ENCODE measurements at regions not wholly inside any gene's neighbourhood (a gene's known extent, or its start where the extent isn't known, plus 50 kb on each side); places are given as distances from the start of the nearest gene placed in this dataset.

DNA sequence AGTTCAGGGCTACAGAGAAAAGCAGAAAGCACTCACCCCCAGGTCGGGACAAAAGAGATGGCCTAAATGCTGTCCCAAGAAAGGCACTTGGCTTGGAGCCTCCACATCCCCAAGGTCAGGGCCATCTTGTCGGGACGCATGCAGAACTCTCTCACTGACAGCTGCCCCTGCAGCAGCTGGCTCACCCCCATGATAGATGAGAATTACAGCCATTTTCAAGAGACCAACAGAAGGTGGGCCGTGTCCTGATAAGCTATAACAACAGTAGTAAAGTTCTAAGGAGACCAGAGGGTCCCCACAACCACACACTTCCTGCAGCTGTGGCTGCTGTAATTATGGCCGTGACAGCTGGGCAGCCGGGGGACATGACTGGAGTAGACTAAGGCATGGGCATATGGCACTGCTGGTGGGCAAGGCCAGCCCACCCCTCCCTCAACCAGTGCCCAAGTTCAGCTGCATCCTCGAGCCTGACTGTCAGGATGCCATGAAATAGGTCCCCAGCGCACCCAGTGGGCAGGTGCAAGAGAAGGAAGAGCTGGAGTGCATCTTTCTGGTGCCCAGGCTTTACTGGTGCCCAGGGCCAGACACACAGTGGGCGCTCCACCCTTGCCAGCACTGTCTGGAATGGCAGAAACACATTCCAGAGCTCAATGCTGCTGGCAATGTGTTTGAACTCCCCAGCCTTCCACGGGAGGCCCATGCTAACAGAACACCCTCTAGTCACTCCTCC is 436.7 kb upstream of the ZNF507 start:
- DNase-seq (ENCODE audit: extremely low read depth, low read depth): no peak

DNA sequence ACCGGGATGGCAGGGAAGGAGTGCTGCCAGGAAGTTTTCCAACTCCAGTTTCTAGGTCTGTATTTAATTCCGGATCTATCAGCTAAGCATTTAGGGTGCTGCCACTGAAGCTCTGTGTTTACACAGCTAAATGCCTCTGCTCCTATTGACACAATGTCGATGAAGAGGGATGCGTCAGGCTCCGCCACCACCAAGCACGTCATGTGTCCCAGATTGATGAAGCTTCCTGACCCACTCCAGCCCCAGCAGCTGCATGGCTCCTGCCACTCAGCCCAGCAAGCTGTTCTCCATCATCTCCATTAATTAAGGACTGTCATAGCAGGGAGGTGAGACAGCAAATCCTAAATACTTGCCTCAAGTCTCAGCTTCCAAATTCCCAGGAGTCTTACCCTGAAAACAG is 435.2 kb upstream of the ZNF507 start:
- DNase-seq (ENCODE audit: extremely low read depth, low read depth): no peak

DNA sequence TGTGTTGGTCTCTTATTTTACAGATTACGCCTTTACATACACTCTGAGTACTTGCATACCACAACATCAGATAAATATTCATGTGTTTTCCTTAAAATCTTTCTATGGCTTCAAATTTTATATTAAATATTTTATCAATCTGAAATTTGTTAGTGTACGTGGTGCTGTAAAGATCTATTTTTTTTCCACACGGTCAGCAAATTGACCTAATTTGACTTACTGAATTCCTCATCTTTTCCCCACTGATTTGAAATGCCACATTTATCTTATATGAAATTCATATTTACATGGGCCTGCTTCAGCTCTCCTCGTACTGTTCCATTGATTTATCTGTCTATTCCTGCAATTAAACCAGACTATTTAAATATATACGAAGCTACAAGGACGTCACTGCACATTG is 433.8 kb upstream of the ZNF507 start:
- DNase-seq (ENCODE audit: extremely low read depth, low read depth): no peak

DNA sequence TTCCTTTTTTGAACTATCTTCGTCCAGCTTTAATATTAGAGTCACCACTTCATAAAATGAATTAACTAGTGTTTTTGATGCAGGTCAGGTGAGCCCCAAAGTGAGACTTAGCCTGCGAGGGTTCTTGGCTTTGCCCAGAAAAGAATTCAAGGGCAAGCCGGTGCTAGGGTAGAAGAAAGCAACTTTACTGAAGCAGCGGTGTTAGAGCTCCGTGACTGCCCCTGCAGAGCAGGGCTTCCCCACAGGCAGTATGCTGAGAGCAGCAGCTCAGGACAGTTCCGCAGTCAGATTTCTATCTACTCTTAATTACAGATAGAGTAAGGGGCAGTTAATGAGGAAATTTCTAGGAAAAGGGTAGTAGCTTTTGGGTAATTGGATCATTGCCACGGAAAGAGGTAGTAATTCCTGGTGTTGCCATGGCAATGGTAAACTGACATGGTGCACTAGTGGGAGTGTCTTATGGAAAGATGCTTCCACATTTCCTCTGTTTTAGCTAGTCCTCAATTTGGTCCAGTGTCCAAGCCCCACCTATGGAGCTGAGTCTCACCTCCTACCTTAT is 432.2 kb upstream of the ZNF507 start:
- no peak for DNase-seq (ENCODE audit: extremely low read depth, low read depth)

DNA sequence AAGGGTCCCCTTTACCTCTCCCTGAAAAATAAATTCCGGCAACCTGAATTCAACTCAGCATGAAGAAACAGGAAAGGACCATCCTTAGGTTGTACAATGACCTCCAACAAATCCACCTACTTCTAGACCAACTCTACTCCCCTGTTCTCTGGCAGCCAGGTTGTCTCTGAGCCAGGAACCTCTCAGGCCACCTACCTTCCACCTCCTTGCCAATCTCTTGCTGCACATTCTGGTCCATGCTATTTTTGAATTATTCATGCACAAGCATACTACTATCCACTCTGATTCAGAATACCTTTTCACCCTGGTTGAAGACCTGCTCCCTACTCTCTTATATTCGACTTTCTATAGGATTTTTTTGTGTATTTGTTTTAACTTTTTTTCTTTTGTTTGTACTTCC is 415.0 kb upstream of the ZNF507 start:
- no peak for DNase-seq (ENCODE audit: extremely low read depth, low read depth)

DNA sequence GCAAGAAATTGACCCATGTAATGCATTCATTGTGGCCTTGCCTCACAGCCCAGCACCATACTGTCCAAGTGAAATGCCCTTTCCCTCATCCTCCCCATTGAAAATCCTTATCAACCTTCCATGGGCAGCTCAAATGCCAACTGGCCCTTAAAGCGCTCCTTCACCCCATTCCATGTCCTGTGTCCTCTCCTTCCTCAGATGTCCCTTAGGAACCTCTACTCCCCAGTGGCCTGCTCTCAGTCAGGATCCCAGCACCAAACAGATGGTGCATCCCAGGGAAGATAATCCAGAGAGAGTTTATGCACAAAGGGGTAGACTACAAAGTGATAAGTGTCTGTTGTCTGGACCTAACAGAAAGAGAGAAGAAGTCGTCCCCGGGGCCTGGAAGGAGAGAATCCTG is 407.4 kb upstream of the ZNF507 start:
- no peak for DNase-seq (ENCODE audit: extremely low read depth, low read depth)

DNA sequence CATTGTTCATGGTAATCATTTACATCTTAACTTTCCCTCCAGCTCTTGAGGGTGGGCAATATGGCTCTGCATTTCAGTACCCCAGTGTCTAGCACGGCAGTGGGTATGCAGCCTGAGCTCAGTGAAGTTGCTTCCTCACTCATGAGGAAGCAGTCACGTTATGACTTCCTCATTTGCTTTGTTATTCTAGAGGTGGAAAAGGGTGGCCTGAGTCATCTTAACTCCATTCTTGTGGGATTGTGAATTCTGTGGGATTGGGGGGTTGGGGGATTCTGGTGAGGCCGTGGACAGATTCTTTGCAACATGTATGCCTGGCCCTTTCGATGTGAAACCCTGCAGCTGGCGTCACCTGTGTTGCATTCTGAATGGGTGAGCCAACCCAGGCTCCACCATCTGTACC is 406.7 kb upstream of the ZNF507 start:
- DNase-seq (ENCODE audit: extremely low read depth, low read depth): no peak

DNA sequence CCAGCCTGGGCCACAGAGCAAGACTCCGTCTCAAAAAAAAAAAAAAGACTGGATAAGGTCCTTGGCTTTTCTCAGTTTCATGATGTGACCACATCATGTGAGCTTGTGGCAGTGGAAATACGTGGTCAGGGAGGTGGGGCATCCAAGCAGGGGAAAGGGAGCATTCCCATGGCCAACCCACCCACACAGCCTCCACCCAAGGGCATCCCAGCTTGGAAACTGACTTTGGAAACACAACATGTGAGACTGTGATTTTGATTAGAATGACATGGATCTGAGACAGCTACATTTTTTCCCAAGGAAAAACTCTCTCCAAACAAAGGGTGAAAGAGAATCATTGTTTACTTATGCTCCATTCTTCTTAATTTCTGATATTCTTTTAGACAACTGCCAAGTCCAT is 405.0 kb upstream of the ZNF507 start:
- no peak for DNase-seq (ENCODE audit: extremely low read depth, low read depth)

DNA sequence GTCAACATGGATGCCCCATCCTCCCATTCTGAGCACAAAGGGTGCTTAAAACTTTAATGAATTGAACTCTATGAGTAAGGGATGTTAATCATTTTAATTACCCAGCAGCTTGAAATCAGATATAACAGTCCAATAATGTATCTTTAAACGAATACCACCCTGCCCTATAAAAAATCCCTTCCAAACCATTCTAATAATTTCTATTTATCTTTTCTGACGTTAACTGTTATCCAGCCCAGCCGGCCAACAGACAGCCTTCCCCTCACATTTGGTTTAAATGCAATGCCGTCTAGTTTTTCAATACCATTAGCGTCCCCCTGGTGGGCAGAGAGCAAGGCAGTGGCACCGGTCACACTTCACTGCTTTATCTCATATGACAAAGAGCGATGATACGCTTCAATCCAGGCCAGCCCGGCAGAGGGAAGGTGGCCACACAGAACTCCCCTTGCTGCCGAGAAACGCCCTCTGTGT is 402.2 kb upstream of the ZNF507 start:
- no peak for DNase-seq (ENCODE audit: extremely low read depth, low read depth)

DNA sequence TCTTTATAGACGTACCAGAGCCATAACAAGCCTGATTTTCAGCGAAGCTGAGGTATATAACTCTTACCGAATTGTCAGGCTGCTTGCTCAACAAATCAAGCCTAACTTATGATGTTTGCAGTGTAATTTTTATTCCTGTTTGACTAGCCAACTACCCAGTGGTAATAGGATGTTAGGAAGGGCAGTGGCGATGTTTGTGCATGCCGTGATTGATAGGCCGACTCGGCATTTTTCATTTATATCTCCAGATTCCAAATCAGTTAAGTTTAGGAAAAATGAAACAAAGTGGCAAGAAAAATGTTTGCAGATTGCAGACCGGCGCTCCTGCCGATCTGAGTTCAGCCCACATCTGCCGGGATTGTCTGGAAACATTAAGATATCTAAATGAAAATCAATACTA is 401.6 kb upstream of the ZNF507 start:
- no peak for DNase-seq (ENCODE audit: extremely low read depth, low read depth)

DNA sequence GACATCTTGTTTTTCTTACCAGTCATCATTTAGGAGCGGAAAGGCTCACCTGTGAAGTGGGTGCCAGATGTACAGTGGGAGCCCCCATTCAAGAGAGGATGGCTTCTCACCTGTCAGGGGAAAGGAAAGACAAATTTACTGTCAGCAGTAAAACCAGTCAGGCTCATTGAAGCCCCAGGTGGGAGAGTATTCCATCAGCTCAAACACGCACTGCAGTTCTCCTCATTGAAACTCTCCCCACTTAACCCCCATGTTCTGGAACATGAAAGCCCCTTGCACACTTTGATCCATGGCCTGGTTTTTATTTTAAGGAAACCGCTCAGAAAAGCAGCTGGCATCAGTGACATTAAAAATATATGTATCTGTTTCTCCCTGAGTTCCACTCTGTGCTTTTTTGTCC is 401.1 kb upstream of the ZNF507 start:
- DNase-seq (ENCODE audit: extremely low read depth, low read depth): no peak

DNA sequence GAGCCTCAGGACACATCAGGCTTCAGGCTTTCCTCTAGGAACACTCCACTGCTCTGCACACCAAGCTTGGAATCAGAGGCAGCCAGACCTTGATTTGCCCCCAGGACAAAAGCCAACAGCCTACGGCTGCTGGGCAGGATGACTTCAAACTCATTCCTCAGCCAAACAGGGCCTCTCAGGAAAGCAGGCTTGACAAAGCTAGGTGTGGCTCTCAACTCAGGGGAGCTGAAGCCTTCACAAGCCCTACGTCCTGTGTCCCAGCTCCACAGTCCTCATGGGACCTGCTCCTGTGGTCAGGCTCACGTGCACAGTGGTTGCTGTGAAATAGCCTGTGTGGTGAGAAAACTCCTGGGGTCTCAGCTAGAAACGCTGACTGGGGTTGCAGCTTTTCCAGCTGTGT is 398.9 kb upstream of the ZNF507 start:
- DNase-seq (ENCODE audit: extremely low read depth, low read depth): no peak

DNA sequence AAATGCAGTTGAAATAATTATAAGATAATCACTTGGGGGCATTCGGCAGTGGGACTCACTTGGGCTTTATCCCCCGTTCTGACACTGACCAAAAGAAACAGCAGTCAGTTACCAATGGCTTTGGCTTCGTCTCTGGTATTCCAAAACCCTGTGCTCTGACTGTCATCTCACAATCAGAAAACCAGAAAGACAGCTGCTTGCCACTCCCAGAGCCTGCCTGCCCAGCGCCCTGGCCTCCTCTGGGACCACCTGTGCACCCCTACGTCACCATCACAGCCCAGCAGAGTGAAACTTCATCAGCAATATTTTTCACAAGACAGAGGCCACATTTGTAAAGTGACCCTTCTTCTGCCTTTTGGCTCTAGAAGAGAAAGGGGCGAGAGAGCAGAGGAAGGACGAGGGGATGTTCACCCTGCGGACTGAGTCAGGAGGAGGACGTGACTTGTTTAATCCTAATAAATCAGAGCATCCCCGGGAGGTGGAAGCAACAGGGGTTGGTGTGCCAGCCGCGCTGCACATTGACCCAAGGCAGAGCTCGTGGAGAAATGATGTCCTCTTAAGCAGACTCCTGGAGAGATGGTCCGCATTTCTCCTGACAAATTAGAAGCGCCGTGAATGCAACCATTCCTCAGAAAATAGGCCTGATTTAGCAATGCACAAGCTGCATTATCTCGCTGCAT is 397.8 kb upstream of the ZNF507 start:
- DNase-seq (ENCODE audit: extremely low read depth, low read depth): no peak

DNA sequence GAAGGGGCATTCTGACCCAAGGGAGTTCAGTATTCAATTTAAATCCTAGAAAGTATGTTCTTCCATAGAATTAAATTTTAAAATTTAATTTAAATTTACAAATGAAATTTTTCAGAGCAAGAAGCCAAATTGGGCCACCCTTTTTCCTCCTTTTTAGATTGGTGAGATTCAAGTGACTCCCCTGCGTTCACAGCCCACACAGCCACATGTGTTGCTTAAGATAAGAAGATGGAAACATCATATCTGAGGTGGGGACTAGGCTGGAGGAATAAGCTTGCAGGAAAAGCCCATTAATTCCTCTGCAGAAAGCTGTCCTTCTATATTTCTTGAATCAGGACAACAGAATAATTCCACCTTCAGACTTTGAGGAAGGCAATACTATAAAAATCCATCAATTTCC is 392.7 kb upstream of the ZNF507 start:
- DNase-seq (ENCODE audit: extremely low read depth, low read depth): no peak

DNA sequence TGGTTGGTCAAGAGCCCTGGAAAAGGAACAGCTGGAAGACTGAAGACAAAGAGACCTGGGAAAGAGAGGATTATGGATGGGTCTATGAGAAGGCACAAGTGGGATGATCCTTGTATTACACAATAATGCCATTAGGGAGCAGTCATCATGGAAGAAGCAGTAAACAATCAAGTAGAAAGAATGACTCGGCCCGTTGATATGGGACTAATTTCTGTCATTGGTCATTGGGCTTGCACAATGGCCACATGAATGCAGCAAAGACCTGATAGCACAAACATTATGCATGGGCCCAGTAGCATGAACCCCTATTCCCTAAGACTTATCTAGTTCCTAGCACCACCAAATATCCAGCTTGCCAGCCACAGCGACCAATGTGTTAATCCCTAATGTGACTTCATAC is 390.3 kb upstream of the ZNF507 start:
- DNase-seq (ENCODE audit: extremely low read depth, low read depth): no peak

DNA sequence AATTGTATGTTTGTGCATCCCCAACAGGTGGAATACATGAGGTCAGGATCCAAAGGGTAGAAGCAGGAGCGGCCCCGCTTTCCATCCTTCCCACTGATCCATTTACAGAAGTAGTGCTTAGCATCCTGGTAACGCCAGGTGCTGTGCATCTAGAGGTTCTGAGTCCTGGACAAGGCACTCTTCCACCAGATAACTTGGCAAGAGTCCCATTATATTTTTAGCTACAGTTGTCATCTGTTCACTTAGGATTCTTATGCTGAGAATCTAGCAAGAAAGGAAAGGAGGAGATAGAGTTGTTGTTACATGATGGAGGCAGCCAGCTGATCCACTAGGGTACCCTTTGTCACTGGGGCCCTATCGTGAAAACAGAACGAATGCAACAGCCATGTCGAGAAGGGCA is 389.5 kb upstream of the ZNF507 start:
- DNase-seq (ENCODE audit: extremely low read depth, low read depth): no peak

DNA sequence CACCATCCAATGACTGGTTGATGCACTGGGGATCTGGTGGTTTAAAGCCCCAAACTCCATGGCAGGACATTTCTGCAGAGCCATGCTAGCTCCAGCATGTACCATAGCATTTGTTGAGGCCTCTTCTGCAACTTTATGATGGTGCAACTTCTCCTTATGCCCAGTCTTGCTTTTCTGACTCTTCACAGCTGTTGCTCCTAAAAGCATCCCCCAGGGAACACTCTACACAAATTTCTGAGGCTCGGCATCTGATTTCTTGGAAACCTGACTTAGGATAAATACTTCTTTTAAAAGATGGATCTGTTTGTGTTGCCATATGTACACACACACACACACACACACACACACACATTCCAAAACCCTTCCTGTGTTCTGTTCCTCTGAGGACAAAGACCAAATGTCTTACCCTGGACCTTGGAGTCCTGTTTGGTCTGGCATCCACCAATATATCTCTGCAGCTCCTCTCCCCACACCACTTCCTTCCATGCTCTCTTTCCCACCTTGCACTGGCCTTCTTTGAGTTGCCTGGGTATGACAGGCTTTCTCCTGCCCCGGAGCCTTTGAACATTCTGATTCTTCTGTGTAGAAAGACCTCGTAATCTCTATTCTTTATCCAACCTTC is 388.5 kb upstream of the ZNF507 start:
- no peak for DNase-seq (ENCODE audit: extremely low read depth, low read depth)

DNA sequence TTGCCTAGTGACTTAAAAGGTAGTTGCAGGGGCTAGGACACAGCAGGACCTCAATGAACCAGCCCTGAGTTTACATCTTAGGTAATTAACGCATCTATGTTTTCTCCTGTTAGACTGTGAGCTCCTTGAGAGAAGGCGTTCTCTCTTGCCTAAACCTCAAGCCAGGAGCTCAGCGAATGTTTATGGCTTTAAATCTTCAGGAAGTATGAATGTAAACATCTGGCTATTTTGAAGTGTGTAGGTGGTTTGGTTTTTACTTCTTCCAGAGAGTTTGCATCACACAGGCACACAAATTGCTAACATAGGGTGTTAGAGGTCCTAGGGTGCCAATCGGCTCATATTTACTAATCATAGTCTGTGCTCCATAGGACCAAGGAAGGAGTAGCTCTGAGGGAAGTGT is 387.7 kb upstream of the ZNF507 start:
- no peak for DNase-seq (ENCODE audit: extremely low read depth, low read depth)

DNA sequence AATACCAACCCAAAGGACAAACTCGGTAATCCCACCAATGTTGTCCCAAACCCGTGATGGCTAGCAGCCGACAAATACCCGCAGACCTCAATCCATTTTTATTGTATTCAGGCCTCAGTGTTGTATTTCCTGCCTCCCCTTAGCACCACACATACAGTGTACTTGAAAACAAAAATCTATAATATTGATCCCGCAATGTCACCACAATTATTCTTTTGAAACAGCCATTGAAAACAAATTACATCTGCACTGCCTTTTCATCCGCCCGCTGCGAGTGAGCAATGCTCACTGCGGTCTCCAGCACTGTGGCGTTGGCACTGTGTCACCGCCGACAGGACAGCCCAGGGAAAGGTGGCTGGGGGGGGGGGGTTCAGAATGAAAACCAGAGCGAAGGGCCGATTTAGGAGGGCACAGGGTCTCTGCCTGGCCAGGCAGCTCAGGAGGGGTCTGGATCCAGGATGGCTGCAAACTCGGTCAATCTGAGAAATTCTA is 385.8 kb upstream of the ZNF507 start:
- no peak for DNase-seq (ENCODE audit: extremely low read depth, low read depth)

DNA sequence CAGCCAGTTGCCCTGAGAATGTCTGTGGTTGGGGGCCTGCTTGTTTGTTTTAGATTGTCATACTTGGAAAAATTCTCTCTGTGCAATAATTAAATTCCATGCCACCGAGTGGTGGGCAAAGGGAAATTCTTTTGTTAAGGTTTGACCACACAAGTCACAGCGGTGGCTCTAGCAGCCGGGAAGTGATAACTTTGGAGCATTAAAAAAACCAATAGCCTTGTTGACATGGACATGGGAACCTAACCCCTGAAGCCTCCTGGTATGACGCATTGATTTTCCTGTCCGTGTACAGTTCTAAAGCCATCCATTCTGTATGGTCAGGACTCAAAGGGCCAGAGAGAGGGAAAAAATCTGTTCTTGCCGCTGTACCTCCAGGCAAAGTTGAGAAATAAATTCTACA is 384.9 kb upstream of the ZNF507 start:
- no peak for DNase-seq (ENCODE audit: extremely low read depth, low read depth)

DNA sequence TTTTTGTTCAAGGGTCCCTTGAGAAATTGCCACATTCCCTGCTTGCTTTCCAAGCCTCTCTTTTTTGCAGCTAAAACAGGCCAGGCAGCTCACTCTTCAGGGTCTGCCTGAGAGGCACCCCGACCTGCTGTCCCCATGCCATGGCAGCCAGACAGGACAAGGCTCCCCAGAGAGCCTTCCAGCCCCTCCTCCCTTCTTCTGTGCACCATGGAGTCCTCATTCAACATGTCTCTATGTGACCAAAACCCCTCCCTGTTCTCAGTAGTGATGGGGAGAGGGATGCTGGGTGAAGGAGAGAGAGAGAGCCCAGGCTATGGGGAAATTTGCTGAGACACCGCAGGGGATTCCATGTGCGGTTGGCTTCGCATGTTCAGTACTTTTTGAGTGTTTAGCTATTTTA is 384.2 kb upstream of the ZNF507 start:
- no peak for DNase-seq (ENCODE audit: extremely low read depth, low read depth)

DNA sequence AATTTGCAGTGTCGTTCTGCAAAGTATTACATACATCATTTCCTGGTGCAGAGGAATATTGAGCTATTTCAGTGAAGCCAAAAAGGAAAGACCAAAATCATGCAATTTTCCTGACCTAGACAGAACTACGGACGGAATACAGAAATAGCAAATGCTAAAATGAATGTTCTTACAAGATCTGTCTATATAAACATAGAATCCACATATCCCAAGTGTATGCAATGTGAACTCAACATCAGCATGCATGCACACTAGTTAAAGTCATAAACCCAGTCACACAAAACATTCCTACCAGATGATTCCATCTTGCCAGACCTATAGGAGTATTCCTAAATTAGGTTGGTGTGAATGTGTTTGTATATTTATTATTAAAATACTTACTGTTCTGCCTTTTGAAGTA is 383.7 kb upstream of the ZNF507 start:
- no peak for DNase-seq (ENCODE audit: extremely low read depth, low read depth)
